ENCODE measurements at regions not wholly inside any gene's neighbourhood (a gene's known extent, or its start where the extent isn't known, plus 50 kb on each side); places are given as distances from the start of the nearest gene placed in this dataset.
"Not testable (repeated sequence)": the region's sequence is repeated elsewhere in the genome, so short reads cannot be mapped to it uniquely, and the experiment has no call there.

GRCh38 chr3:162391301-162391700 lies 894.7 kb downstream of the OTOL1 start:
- no peak for TF ChIP-seq CTCF (IDR thresholded peaks at IDR 0.05; ENCODE audit: extremely low read depth, missing control alignments)
- no peak for DNase-seq (ENCODE audit: low spot score)

- TF ChIP-seq CTCF (IDR thresholded peaks at IDR 0.05; ENCODE audit: extremely low read depth, missing control alignments) = no peak
- DNase-seq (ENCODE audit: low spot score) = no peak
Observed at GRCh38 chr3:162395496-162395895, 898.9 kb downstream of the OTOL1 start.

- DNase-seq (ENCODE audit: low spot score) = no peak
Observed at GRCh38 chr3:162398554-162398953, 901.9 kb downstream of the OTOL1 start.

GRCh38 chr3:162400697-162401096 lies 904.1 kb downstream of the OTOL1 start:
- no peak for TF ChIP-seq CTCF (IDR thresholded peaks at IDR 0.05; ENCODE audit: extremely low read depth, missing control alignments)
- DNase-seq (ENCODE audit: low spot score) = no peak

More at GRCh38 chr3:162398554-162398953, 901.9 kb downstream of the OTOL1 start:
- no peak for TF ChIP-seq CTCF (IDR thresholded peaks at IDR 0.05; ENCODE audit: extremely low read depth, missing control alignments)

GRCh38 chr3:162411556-162411955 lies 914.9 kb downstream of the OTOL1 start:
- not testable (repeated sequence) for DNase-seq (ENCODE audit: low spot score)

- DNase-seq (ENCODE audit: low spot score) = no peak
- TF ChIP-seq CTCF (IDR thresholded peaks at IDR 0.05; ENCODE audit: extremely low read depth, missing control alignments) = no peak
Observed at GRCh38 chr3:162421721-162422120, 925.1 kb downstream of the OTOL1 start.

GRCh38 chr3:162428192-162428591 lies 931.6 kb downstream of the OTOL1 start:
- no peak for DNase-seq (ENCODE audit: low spot score)
- TF ChIP-seq CTCF (IDR thresholded peaks at IDR 0.05; ENCODE audit: extremely low read depth, missing control alignments) = no peak

GRCh38 chr3:162435750-162436149 lies 939.1 kb downstream of the OTOL1 start:
- no peak for TF ChIP-seq CTCF (IDR thresholded peaks at IDR 0.05; ENCODE audit: extremely low read depth, missing control alignments)
- no peak for DNase-seq (ENCODE audit: low spot score)
